Heart left ventricle (tissue), 16 donors: ENCODE measurements at regions not wholly inside any gene's neighbourhood (a gene's known extent, or its start where the extent isn't known, plus 50 kb on each side); places are given as distances from the start of the nearest gene placed in this dataset.

Experiments
- ATAC-seq, 4 donors: fragments of 200-7000 bp; cut with Tn5 transposase; one replicate each; pipeline ENCODE4 v1.9.1; 2020 to 2022; ENCODE audit warnings: moderate library complexity in 4 of 4, mild to moderate bottlenecking in 3 of 4, moderate number of reproducible peaks in 1 of 4
- DNase-seq, 5 donors: peaks; one replicate each; pipeline ENCODE4 v3.0.0-alpha.2; 2020
- H3K27ac ChIP-seq, 12 donors: fragments of 200-600 bp; sonication (generic) in 4 of 12; one replicate each; pipeline versions ENCODE4 v1.5.0 to v1.8.0; 2016 to 2022; ENCODE audit warnings: mild to moderate bottlenecking in 2 of 12
- H3K27me3 ChIP-seq, 9 donors: fragments of 200-600 bp; sonication (generic) in 2 of 9; one replicate each; pipeline versions ENCODE4 v1.5.1 to v1.8.0; 2016 to 2022; ENCODE audit warnings: mild to moderate bottlenecking in 3 of 9
- H3K36me3 ChIP-seq, 9 donors: fragments of 200-600 bp; sonication (generic) in 2 of 9; one replicate each; pipeline versions ENCODE4 v1.5.0 to v1.8.0; 2018 to 2022; ENCODE audit warnings: mild to moderate bottlenecking in 2 of 9
- H3K4me1 ChIP-seq, 12 donors: fragments of 200-600 bp; sonication (generic) in 4 of 12; one replicate each; pipeline versions ENCODE4 v1.5.0 to v1.8.0; 2016 to 2022; ENCODE audit warnings: mild to moderate bottlenecking in 3 of 12
- H3K4me3 ChIP-seq, 12 donors: fragments of 200-600 bp; sonication (generic) in 4 of 12; one replicate each; pipeline versions ENCODE4 v1.5.0 to v1.8.0; 2017 to 2022; ENCODE audit warnings: mild to moderate bottlenecking in 9 of 12, moderate library complexity in 4 of 12
- H3K9me3 ChIP-seq, 12 donors: fragments of 200-600 bp; sonication (generic) in 4 of 12; one replicate each; pipeline versions ENCODE4 v1.5.0 to v1.8.0; 2016 to 2022; ENCODE audit warnings: mild to moderate bottlenecking in 1 of 12
- POLR2A ChIP-seq, 2 donors: fragments of 450-650 bp; IDR thresholded peaks; one replicate each; pipeline ENCODE4 v1.6.1; 2017; ENCODE audit warnings: antibody characterized with exemption in 2 of 2, mild to moderate bottlenecking in 2 of 2, moderate library complexity in 2 of 2
- WGBS, 4 donors: extraction: QIAGEN DNeasy Blood & Tissue Kit in 2 of 4; methylation state at CpG; one replicate each; pipeline versions ENCODE4 v1.1.5 to v1.1.7; 2013 to 2018; 5-methylcytosine and 5-hydroxymethylcytosine counted together
- intact Hi-C, 10 donors: fragments of 100-400 bp; cut with DNase I; formaldehyde crosslinking; loops; one replicate each; pipeline versions ENCODE4 v1.11.1 to v1.14.2; 2022
- TF ChIP-seq, protein P1 (sequence below), 12 donors: fragments of 200-600 bp; sonication (generic) in 4 of 12; IDR thresholded peaks; one replicate each; pipeline versions ENCODE4 v1.5.0 to v1.8.0; 2018 to 2022; ENCODE audit warnings: antibody characterized with exemption in 12 of 12, mild to moderate bottlenecking in 5 of 12
- donor health status: ischemic (EF 13 %, LVEDD 7.1; RV severe dilation, severe dysfunction).
- donor health status: healthy with polysubstance abuse.
- donor health status: DM: no; HTN: yes; CAD: no.
- donor health status: DM: no; HTN: no; CAD: no.
- donor health status: ischemic (EF 25% LVEDD 6.9; RV normal size, moderate dysfunction).
- donor health status: ischemic (EF 25% LVEDD 5.7; RV mildly dilated, moderate dysfunction).
- donor health status: healthy.
- donor health status: DM: yes; HTN: yes; CAD: no.
- donor health status: ischemic (EF 35%, LVEDD 5.7; RV mildly dilated, moderate dysfunction).
- donor health status: nonischemic (EF 11% LVEDD 7.7; RV severe dilation, severe dysfunction).
- donor health status: DM: yes; HTN: yes; CAD: no.
- donor health status: PGD.
- donor health status: ischemic (EF 29% LVEDD 5.4; RV normal size, mild dysfunction).
- donor health status: nonischemic (EF 23%, LVEDD 6.1; RV moderate dilation, normal function).

- ATAC-seq, result no peak
- no peak for TF ChIP-seq POLR2A (IDR thresholded peaks at IDR 0.05)
- TF ChIP-seq, protein P1, sequence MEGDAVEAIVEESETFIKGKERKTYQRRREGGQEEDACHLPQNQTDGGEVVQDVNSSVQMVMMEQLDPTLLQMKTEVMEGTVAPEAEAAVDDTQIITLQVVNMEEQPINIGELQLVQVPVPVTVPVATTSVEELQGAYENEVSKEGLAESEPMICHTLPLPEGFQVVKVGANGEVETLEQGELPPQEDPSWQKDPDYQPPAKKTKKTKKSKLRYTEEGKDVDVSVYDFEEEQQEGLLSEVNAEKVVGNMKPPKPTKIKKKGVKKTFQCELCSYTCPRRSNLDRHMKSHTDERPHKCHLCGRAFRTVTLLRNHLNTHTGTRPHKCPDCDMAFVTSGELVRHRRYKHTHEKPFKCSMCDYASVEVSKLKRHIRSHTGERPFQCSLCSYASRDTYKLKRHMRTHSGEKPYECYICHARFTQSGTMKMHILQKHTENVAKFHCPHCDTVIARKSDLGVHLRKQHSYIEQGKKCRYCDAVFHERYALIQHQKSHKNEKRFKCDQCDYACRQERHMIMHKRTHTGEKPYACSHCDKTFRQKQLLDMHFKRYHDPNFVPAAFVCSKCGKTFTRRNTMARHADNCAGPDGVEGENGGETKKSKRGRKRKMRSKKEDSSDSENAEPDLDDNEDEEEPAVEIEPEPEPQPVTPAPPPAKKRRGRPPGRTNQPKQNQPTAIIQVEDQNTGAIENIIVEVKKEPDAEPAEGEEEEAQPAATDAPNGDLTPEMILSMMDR (IDR thresholded peaks at IDR 0.05), result no peak
- H3K4me3 ChIP-seq, result no peak overlapping the region
- H3K36me3 ChIP-seq, result no peaks in the 10 kb centered on the region
- intact Hi-C loops, result no loop called here
- no peak for DNase-seq
- H3K9me3 ChIP-seq, result peaks cover 0 to 10% (median 0%) of the 10 kb centered on the region in 12 donors
- H3K4me1 ChIP-seq, result no peaks in the 10 kb centered on the region
- H3K27ac ChIP-seq, result no peak overlapping the region
- no peaks in the 10 kb centered on the region for H3K27me3 ChIP-seq
- WGBS, 4 donors, result 79 to 92% (median 87%) methylated on average over 8 of the region's 8 CpGs
Measured at GRCh38 chr17:69779378-69780214, 295.4 kb upstream of the KCNJ16 start.

GRCh38 chr17:69783865-69784264 is 291.2 kb upstream of the KCNJ16 start:
- intact Hi-C loops, result no loop called here
- TF ChIP-seq, protein P1 (IDR thresholded peaks at IDR 0.05), result no peak
- no peak for TF ChIP-seq POLR2A (IDR thresholded peaks at IDR 0.05)
- Histone ChIP-seq H3K9me3 (peaks cover 0 to 10% (median 0%) of the 10 kb centered on the region in 12 donors), H3K36me3 (no peaks in the 10 kb centered on the region), H3K4me3 (no peak overlapping the region), H3K27ac (no peak overlapping the region), H3K4me1 (no peaks in the 10 kb centered on the region), H3K27me3 (no peaks in the 10 kb centered on the region)
- 88 to 93% (median 91%) methylated on average over 3 of the region's 3 CpGs for WGBS, 4 donors
- DNase-seq, result no peak
- ATAC-seq, result no peak

- Histone ChIP-seq H3K27ac (no peak overlapping the region), H3K4me1 (no peaks in the 10 kb centered on the region), H3K9me3 (no peaks in the 10 kb centered on the region), H3K4me3 (no peak overlapping the region), H3K27me3 (no peaks in the 10 kb centered on the region), H3K36me3 (no peaks in the 10 kb centered on the region)
- DNase-seq (no peak), ATAC-seq (no peak)
- 95 to 96% (median 95%) methylated on average over 2 of the region's 2 CpGs for WGBS, 4 donors
- intact Hi-C loops, result no loop called here
- TF ChIP-seq, protein P1 (IDR thresholded peaks at IDR 0.05), result no peak
- no peak for TF ChIP-seq POLR2A (IDR thresholded peaks at IDR 0.05)
Measured at GRCh38 chr17:69788957-69789356, 286.1 kb upstream of the KCNJ16 start.

- no peak overlapping the region for H3K27ac ChIP-seq
- TF ChIP-seq, protein P1 (IDR thresholded peaks at IDR 0.05), result no peak
- TF ChIP-seq POLR2A (IDR thresholded peaks at IDR 0.05), result no peak
- no peak for DNase-seq
- peak in 2 of 4 donors; percentile 44 to 46 for ATAC-seq
- WGBS, 4 donors, result 35 to 49% (median 41%) methylated on average over 1 of the region's 1 CpG
- intact Hi-C loops, result no loop called here
- no peaks in the 10 kb centered on the region for H3K27me3 ChIP-seq
- no peak overlapping the region for H3K4me3 ChIP-seq
- no peaks in the 10 kb centered on the region for H3K4me1 ChIP-seq
- no peaks in the 10 kb centered on the region for H3K9me3 ChIP-seq
- no peaks in the 10 kb centered on the region for H3K36me3 ChIP-seq
Measured at GRCh38 chr17:69796078-69796477, 278.9 kb upstream of the KCNJ16 start.
